Endothelial cell of umbilical vein (primary cell): ENCODE measurements at regions not wholly inside any gene's neighbourhood (a gene's known extent, or its start where the extent isn't known, plus 50 kb on each side); places are given as distances from the start of the nearest gene placed in this dataset.
"Not testable (repeated sequence)": the region's sequence is repeated elsewhere in the genome, so short reads cannot be mapped to it uniquely, and the experiment has no call there.

Experiments
- BruUV-seq: library from RNA; stranded (reverse); fragments of 400-500 nt; replicated peaks from 2 replicates; lab custom pipeline; 2021; lab: Mats Ljungman, UMichigan
- CTCF ChIA-PET: fragments of 300-600, 350-600 bp; sonication (Branson Sonifier 250); formaldehyde crosslinking; loops from one replicate; lab custom pipeline; 2021; ENCODE audit warnings: antibody characterized with exemption, inconsistent platforms; lab: Charles Lee
- POLR2A ChIA-PET: fragments of 300-600, 350-600 bp; sonication (Branson Sonifier 250); formaldehyde crosslinking; loops from one replicate; lab custom pipeline; 2021; ENCODE audit warnings: antibody characterized with exemption, inconsistent platforms; lab: Charles Lee
- DNase-seq: peaks from one replicate; pipeline ENCODE4 v3.0.0-alpha.2; 2011; ENCODE audit warnings: low read depth, low spot score
- FAIRE-seq: peaks from 2 replicates; lab custom pipeline; 2011; peaks lifted over from hg19 to GRCh38; lab: Jason Lieb, UNC
- H2AFZ ChIP-seq: 2 replicates; pipeline ENCODE4 v1.6.0; 2012; ENCODE audit warnings: low read depth, low read length, control low read depth, inconsistent platforms
- H3K27ac ChIP-seq: 2 replicates; pipeline ENCODE4 v1.5.1; 2011; ENCODE audit warnings: low read depth, mild to moderate bottlenecking, control low read depth, low read length, moderate library complexity; ENCODE audit not compliant: insufficient read depth
- H3K27me3 ChIP-seq, 2 experiments: 2 replicates each; pipeline versions ENCODE4 v1.6.0 to v1.6.1; 2011; ENCODE audit warnings: low read length in 2 of 2, mixed read lengths in 1 of 2; ENCODE audit not compliant: control insufficient read depth in 2 of 2, insufficient read depth in 2 of 2
- H3K36me3 ChIP-seq, 2 experiments: 2 replicates in 1 of 2; 3 replicates in 1 of 2; pipeline ENCODE4 v1.5.1; 2011; ENCODE audit warnings: low read length in 2 of 2, mild to moderate bottlenecking in 1 of 2, moderate library complexity in 1 of 2; ENCODE audit not compliant: control insufficient read depth in 2 of 2, insufficient read depth in 2 of 2; ENCODE audit errors: extremely low read depth in 1 of 2
- H3K4me1 ChIP-seq: 3 replicates; pipeline ENCODE4 v1.5.1; 2011; ENCODE audit warnings: mild to moderate bottlenecking, low read length; ENCODE audit not compliant: control insufficient read depth, insufficient read depth; ENCODE audit errors: extremely low read depth
- H3K4me2 ChIP-seq: 2 replicates; pipeline ENCODE4 v1.6.1; 2011; ENCODE audit warnings: low read length, control low read depth, mixed read lengths; ENCODE audit not compliant: insufficient read depth
- H3K4me3 ChIP-seq, 3 experiments: fragments of 200-600 bp in 1 of 3; sonication (generic), shearing (Covaris generic) in 1 of 3; replicated peaks in 1 of 3; 2 replicates each; pipeline ENCODE4 v1.5.1; 2011 to 2016; ENCODE audit warnings: control low read depth in 3 of 3, low read length in 3 of 3, mild to moderate bottlenecking in 2 of 3, inconsistent platforms in 1 of 3, low read depth in 1 of 3, moderate library complexity in 1 of 3; ENCODE audit not compliant: insufficient read depth in 1 of 3
- H3K79me2 ChIP-seq: 2 replicates; pipeline ENCODE4 v1.6.0; 2012; ENCODE audit warnings: low read length, inconsistent platforms; ENCODE audit not compliant: control insufficient read depth, insufficient read depth
- H3K9ac ChIP-seq: replicated peaks from 2 replicates; pipeline ENCODE3; 2011; ENCODE audit warnings: low read length, control low read depth; ENCODE audit not compliant: insufficient read depth; ENCODE audit errors: extremely low read depth
- H3K9me1 ChIP-seq: replicated peaks from 3 replicates; pipeline ENCODE4 v1.6.0; 2011; ENCODE audit warnings: mild to moderate bottlenecking, low read length; ENCODE audit not compliant: control insufficient read depth, insufficient read depth; ENCODE audit errors: extremely low read depth
- H3K9me3 ChIP-seq: replicated peaks from 2 replicates; pipeline ENCODE4 v1.5.1; 2012; ENCODE audit warnings: low read length, inconsistent platforms; ENCODE audit not compliant: control insufficient read depth, insufficient read depth
- H4K20me1 ChIP-seq: replicated peaks from 2 replicates; pipeline ENCODE3; 2011; ENCODE audit warnings: mild to moderate bottlenecking, low read length; ENCODE audit not compliant: control insufficient read depth, insufficient read depth; ENCODE audit errors: extremely low read depth
- CTCF ChIP-seq, 2 donors: IDR thresholded peaks; 1 replicate in 1 of 2; 2 replicates in 1 of 2; pipeline ENCODE4 v1.5.1; 2011; ENCODE audit warnings: low read length in 2 of 2, mild to moderate bottlenecking in 2 of 2, moderate library complexity in 2 of 2, control low read depth in 1 of 2, inconsistent platforms in 1 of 2, low read depth in 1 of 2; ENCODE audit not compliant: insufficient read depth in 1 of 2; ENCODE audit errors: extremely low read depth in 1 of 2
- EZH2 ChIP-seq: IDR thresholded peaks from 2 replicates; pipeline ENCODE4 v1.6.1; 2012; ENCODE audit warnings: borderline replicate concordance, low read depth, mild to moderate bottlenecking, moderate library complexity, low read length, inconsistent platforms; ENCODE audit not compliant: severe bottlenecking
- FOS ChIP-seq: IDR thresholded peaks from 2 replicates; pipeline ENCODE4 v1.6.1; 2011; ENCODE audit warnings: mild to moderate bottlenecking, low read length, moderate library complexity, borderline replicate concordance; ENCODE audit not compliant: insufficient read depth
- JUN ChIP-seq: IDR thresholded peaks from 2 replicates; pipeline ENCODE4 v1.6.1; 2011; ENCODE audit warnings: borderline replicate concordance, low read depth; ENCODE audit not compliant: insufficient read length, insufficient read depth
- MYC ChIP-seq: IDR thresholded peaks from one replicate; pipeline ENCODE4 v1.6.1; 2011; ENCODE audit warnings: mild to moderate bottlenecking, low read depth, low read length
- dilution Hi-C: fragments of 300-500 bp; cut with MboI; formaldehyde crosslinking; loops from one replicate; pipeline ENCODE4 v1.15.0; 2019; ENCODE audit warnings: low sequenced_read_pairs; ENCODE audit not compliant: extremely low pct_ligation_motif_present
- intact Hi-C: fragments of 100-400 bp; cut with micrococcal nuclease; formaldehyde crosslinking; loops from one replicate; pipeline ENCODE4 v1.10.0; 2022

- Histone ChIP-seq H3K27me3 (no peaks in the 10 kb centered on the region), H4K20me1 (no peaks in the 10 kb centered on the region), H3K79me2 (no peaks in the 10 kb centered on the region), H3K4me1 (no peaks in the 10 kb centered on the region), H3K9ac (no peak overlapping the region), H3K36me3 (no peaks in the 10 kb centered on the region), H2AFZ (no peak overlapping the region), H3K9me1 (no peaks in the 10 kb centered on the region), H3K4me2 (no peak overlapping the region), H3K9me3 (peaks cover 14% of the 10 kb centered on the region), H3K27ac (no peak overlapping the region), H3K4me3 (no peak overlapping the region)
- POLR2A ChIA-PET: no interaction called here
- dilution Hi-C loops: no loop called here
- CTCF ChIA-PET: no interaction called here
- no peak for TF ChIP-seq EZH2
- no peak for TF ChIP-seq MYC
- TF ChIP-seq CTCF (IDR thresholded peaks at IDR 0.05; ENCODE audit: extremely low read depth in 1 of 2, insufficient read depth in 1 of 2, low read depth in 1 of 2, low read length in 2 of 2): no peak
- TF ChIP-seq JUN: no peak
- intact Hi-C loops: no loop called here
- no peak for DNase-seq
- no TSS peak for BruUV-seq
- FAIRE-seq: no peak
Observed at GRCh38 chr4:175091649-175092048, 173.5 kb downstream of the ADAM29 start.

GRCh38 chr4:175092114-175092513 is 174.0 kb downstream of the ADAM29 start:
- intact Hi-C loops (no loop called here), dilution Hi-C loops (no loop called here)
- TF ChIP-seq CTCF (IDR thresholded peaks at IDR 0.05; ENCODE audit: extremely low read depth in 1 of 2, insufficient read depth in 1 of 2, low read depth in 1 of 2, low read length in 2 of 2) (no peak), FOS (no peak)
- Histone ChIP-seq H3K9ac (no peak overlapping the region), H3K4me3 (no peak overlapping the region), H3K9me3 (peaks cover 14% of the 10 kb centered on the region), H3K79me2 (no peaks in the 10 kb centered on the region), H3K36me3 (no peaks in the 10 kb centered on the region), H2AFZ (no peak overlapping the region), H3K27ac (no peak overlapping the region), H3K27me3 (no peaks in the 10 kb centered on the region), H3K4me1 (no peaks in the 10 kb centered on the region), H3K4me2 (no peak overlapping the region), H3K9me1 (no peaks in the 10 kb centered on the region), H4K20me1 (no peaks in the 10 kb centered on the region)
- ChIA-PET POLR2A (no interaction called here), CTCF (no interaction called here)
- BruUV-seq: no TSS peak
- FAIRE-seq (no peak), DNase-seq (no peak)

GRCh38 chr4:175093055-175093454 is 174.9 kb downstream of the ADAM29 start:
- H3K36me3 ChIP-seq, H2AFZ ChIP-seq, BruUV-seq, H3K4me3 ChIP-seq, H3K79me2 ChIP-seq, H3K9me1 ChIP-seq, H3K9ac ChIP-seq, CTCF ChIA-PET, H3K4me1 ChIP-seq, POLR2A ChIA-PET, H4K20me1 ChIP-seq, DNase-seq, dilution Hi-C loops, H3K4me2 ChIP-seq, H3K27ac ChIP-seq, FAIRE-seq, H3K27me3 ChIP-seq, intact Hi-C loops: not testable (repeated sequence)
- H3K9me3 ChIP-seq: peaks cover 14% of the 10 kb centered on the region
